IMR-90 (cell line): ENCODE measurements at regions not wholly inside any gene's neighbourhood (a gene's known extent, or its start where the extent isn't known, plus 50 kb on each side); places are given as distances from the start of the nearest gene placed in this dataset.

ENCODE experiments used
- ATAC-seq: fragments of 200-7000 bp; cut with Tn5 transposase; 2 replicates; pipeline ENCODE4 v1.9.1; 2020; ENCODE audit warnings: low read depth, mild to moderate bottlenecking, moderate library complexity
- BruUV-seq: library from RNA; stranded (reverse); fragments of 400-500 nt; replicated peaks from 2 replicates; lab custom pipeline; 2021; lab: Mats Ljungman, UMichigan
- CTCF ChIA-PET: fragments of 300-600 bp; formaldehyde crosslinking; extraction: SDS; loops from one replicate; lab custom pipeline; 2021; ENCODE audit warnings: antibody characterized with exemption; lab: Yijun Ruan, JAX
- POLR2A ChIA-PET: fragments of 300-600 bp; sonication (Branson Sonifier 250); formaldehyde crosslinking; loops from one replicate; lab custom pipeline; 2022; ENCODE audit warnings: antibody characterized with exemption; ENCODE audit not compliant: unreplicated experiment; lab: Charles Lee
- DNase-seq: peaks from one replicate; pipeline ENCODE4 v3.0.0; 2013
- H2AFZ ChIP-seq: replicated peaks from 2 replicates; pipeline ENCODE3; 2013; ENCODE audit warnings: low read length, mild to moderate bottlenecking; ENCODE audit not compliant: poor library complexity
- H2AK5ac ChIP-seq: 2 replicates; pipeline ENCODE4 v1.6.1; 2013; ENCODE audit warnings: low read depth, low read length, inconsistent platforms
- H2AK9ac ChIP-seq: replicated peaks from 2 replicates; pipeline ENCODE3; 2013; ENCODE audit warnings: mild to moderate bottlenecking, low read depth, low read length, moderate library complexity; ENCODE audit not compliant: poor library complexity
- H2BK120ac ChIP-seq: 2 replicates; pipeline ENCODE4 v1.6.1; 2013; ENCODE audit warnings: low read depth, low read length, inconsistent platforms
- H2BK15ac ChIP-seq: 3 replicates; pipeline ENCODE4 v1.6.1; 2013; ENCODE audit warnings: low read depth, low read length, inconsistent platforms
- H2BK20ac ChIP-seq: 2 replicates; pipeline ENCODE4 v1.6.1; 2013; ENCODE audit warnings: low read depth, mild to moderate bottlenecking, inconsistent platforms, low read length, moderate library complexity
- H2BK5ac ChIP-seq: 2 replicates; pipeline ENCODE4 v1.6.1; 2013; ENCODE audit warnings: mild to moderate bottlenecking, low read depth, low read length, inconsistent platforms; ENCODE audit not compliant: poor library complexity, severe bottlenecking
- H3K14ac ChIP-seq: replicated peaks from 2 replicates; pipeline ENCODE4 v1.6.1; 2013; ENCODE audit warnings: low read depth, low read length, inconsistent platforms
- H3K18ac ChIP-seq: 2 replicates; pipeline ENCODE4 v1.6.1; 2013; ENCODE audit warnings: low read depth, low read length, control low read depth
- H3K23ac ChIP-seq: 2 replicates; pipeline ENCODE4 v1.6.1; 2013; ENCODE audit warnings: low read depth, low read length, inconsistent platforms
- H3K27ac ChIP-seq: 2 replicates; pipeline ENCODE4 v1.5.1; 2013; ENCODE audit warnings: mild to moderate bottlenecking, control low read depth, low read length; ENCODE audit not compliant: insufficient read depth
- H3K27me3 ChIP-seq: 2 replicates; pipeline ENCODE4 v1.6.1; 2013; ENCODE audit warnings: low read length; ENCODE audit not compliant: control insufficient read depth, insufficient read depth
- H3K36me3 ChIP-seq: 2 replicates; pipeline ENCODE4 v1.6.1; 2013; ENCODE audit warnings: low read length, mixed read lengths; ENCODE audit not compliant: control insufficient read depth, insufficient read depth
- H3K4ac ChIP-seq: 2 replicates; pipeline ENCODE4 v1.6.1; 2013; ENCODE audit warnings: low read depth, low read length, inconsistent platforms
- H3K4me1 ChIP-seq: 2 replicates; pipeline ENCODE4 v1.6.1; 2013; ENCODE audit warnings: low read length, mixed read lengths; ENCODE audit not compliant: control insufficient read depth, insufficient read depth
- H3K4me2 ChIP-seq: 2 replicates; pipeline ENCODE4 v1.6.1; 2013; ENCODE audit warnings: low read depth, mild to moderate bottlenecking, control low read depth, low read length, moderate library complexity
- H3K4me3 ChIP-seq: 2 replicates; pipeline ENCODE4 v1.5.1; 2013; ENCODE audit warnings: low read depth, mild to moderate bottlenecking, control low read depth, low read length, moderate library complexity; ENCODE audit not compliant: insufficient read depth
- H3K56ac ChIP-seq: 2 replicates; pipeline ENCODE4 v1.6.1; 2013; ENCODE audit warnings: low read length, inconsistent platforms; ENCODE audit not compliant: insufficient read depth; ENCODE audit errors: extremely low read depth
- H3K79me1 ChIP-seq, 2 experiments: 2 replicates each; pipeline ENCODE4 v1.6.1; 2013; ENCODE audit warnings: low read length in 2 of 2, inconsistent platforms in 1 of 2, low read depth in 1 of 2
- H3K9ac ChIP-seq: 2 replicates; pipeline ENCODE4 v1.6.1; 2013; ENCODE audit warnings: low read depth, low read length, control low read depth
- H3K9me1 ChIP-seq: 2 replicates; pipeline ENCODE4 v1.6.1; 2013; ENCODE audit warnings: low read length, inconsistent platforms; ENCODE audit not compliant: insufficient read depth
- H3K9me3 ChIP-seq: 2 replicates; pipeline ENCODE4 v1.6.1; 2013; ENCODE audit warnings: low read length; ENCODE audit not compliant: control insufficient read depth, insufficient read depth
- H4K20me1 ChIP-seq: 2 replicates; pipeline ENCODE4 v1.6.1; 2013; ENCODE audit warnings: low read length, inconsistent platforms; ENCODE audit not compliant: insufficient read depth
- H4K5ac ChIP-seq: 2 replicates; pipeline ENCODE4 v1.6.1; 2013; ENCODE audit warnings: mild to moderate bottlenecking, low read depth, low read length, control low read depth
- H4K8ac ChIP-seq, 2 experiments: 2 replicates each; pipeline ENCODE4 v1.6.1; 2013; ENCODE audit warnings: low read depth in 2 of 2, low read length in 2 of 2, control low read depth in 1 of 2, inconsistent platforms in 1 of 2
- H4K91ac ChIP-seq: 2 replicates; pipeline ENCODE4 v1.6.1; 2013; ENCODE audit warnings: low read depth, low read length, inconsistent platforms; ENCODE audit not compliant: insufficient read depth
- BHLHE40 ChIP-seq: fragments of 150-350 bp; IDR thresholded peaks from 2 replicates; pipeline ENCODE4 v1.6.1; 2016; ENCODE audit warnings: mild to moderate bottlenecking, low read depth, low read length
- CEBPB ChIP-seq: IDR thresholded peaks from 2 replicates; pipeline ENCODE4 v1.6.1; 2012; ENCODE audit warnings: low read depth, low read length, improper control_type of control experiment
- CHD1 ChIP-seq: IDR thresholded peaks from 2 replicates; pipeline ENCODE4 v1.6.1; 2012; ENCODE audit warnings: low read depth, low read length, improper control_type of control experiment
- CTCF ChIP-seq: conservative IDR thresholded peaks from 2 replicates; pipeline ENCODE4 v1.5.1; 2012; ENCODE audit warnings: mild to moderate bottlenecking, low read depth, low read length, improper control_type of control experiment
- FOS ChIP-seq: fragments of 150-350 bp; IDR thresholded peaks from 2 replicates; pipeline ENCODE4 v1.6.1; 2016; ENCODE audit warnings: low read depth, low read length
- MAFK ChIP-seq: IDR thresholded peaks from 2 replicates; pipeline ENCODE4 v1.6.1; 2012; ENCODE audit warnings: low read depth, low read length, improper control_type of control experiment
- MAZ ChIP-seq: IDR thresholded peaks from 2 replicates; pipeline ENCODE4 v1.6.1; 2012; ENCODE audit warnings: low read depth, mild to moderate bottlenecking, low read length, improper control_type of control experiment, moderate library complexity, borderline replicate concordance
- MXI1 ChIP-seq: IDR thresholded peaks from 2 replicates; pipeline ENCODE4 v1.6.1; 2012; ENCODE audit warnings: low read depth, mild to moderate bottlenecking, low read length, moderate library complexity, borderline replicate concordance
- NFE2L2 ChIP-seq: fragments of 150-350 bp; IDR thresholded peaks from 2 replicates; pipeline ENCODE4 v1.6.1; 2016; ENCODE audit warnings: low read depth, mild to moderate bottlenecking, low read length
- POLR2A ChIP-seq: IDR thresholded peaks from 2 replicates; pipeline ENCODE4 v1.6.1; 2012; ENCODE audit warnings: mild to moderate bottlenecking, low read depth, low read length
- RAD21 ChIP-seq: IDR thresholded peaks from 2 replicates; pipeline ENCODE4 v1.6.1; 2012; ENCODE audit warnings: low read length, improper control_type of control experiment
- RCOR1 ChIP-seq: IDR thresholded peaks from 2 replicates; pipeline ENCODE4 v1.6.1; 2012; ENCODE audit warnings: mild to moderate bottlenecking, low read length, improper control_type of control experiment; ENCODE audit not compliant: insufficient replicate concordance
- RFX5 ChIP-seq: IDR thresholded peaks from 2 replicates; pipeline ENCODE4 v1.8.0; 2012; ENCODE audit warnings: low read depth, mild to moderate bottlenecking, low read length, moderate library complexity
- SMC3 ChIP-seq: fragments of 150-350 bp; IDR thresholded peaks from 2 replicates; pipeline ENCODE4 v1.6.1; 2016; ENCODE audit warnings: low read depth, mild to moderate bottlenecking, antibody characterized with exemption, low read length, moderate library complexity
- WGBS, 2 experiments: methylation state at CpG; one replicate each; pipeline versions ENCODE4 v1.1.5 to v1.1.7; 2013; ENCODE audit warnings: missing lambda C conversion rate in 2 of 2; ENCODE audit not compliant: insufficient read length in 1 of 2; ENCODE audit errors: extremely low coverage in 2 of 2; 5-methylcytosine and 5-hydroxymethylcytosine counted together
- dilution Hi-C: fragments of 300-500 bp; cut with HindIII; formaldehyde crosslinking; loops from one replicate; pipeline ENCODE4 v1.14.3; 2018; ENCODE audit warnings: low sequenced_read_pairs; ENCODE audit not compliant: unreplicated experiment
- in situ Hi-C: fragments of 300-500 bp; cut with MboI; formaldehyde crosslinking; loops from 3 replicates; pipeline ENCODE4 v1.14.3; 2019; ENCODE audit warnings: low sequenced_read_pairs, inconsistent platforms, mixed read lengths
- intact Hi-C: fragments of 100-400 bp; cut with micrococcal nuclease; formaldehyde crosslinking; loops from 2 replicates; pipeline ENCODE4 v1.10.0; 2022
- TF ChIP-seq, protein P1 (sequence below): fragments of 150-350 bp; IDR thresholded peaks from 2 replicates; pipeline ENCODE4 v1.6.1; 2017; ENCODE audit warnings: mild to moderate bottlenecking, antibody characterized with exemption, low read length, low read depth
- TF ChIP-seq, protein P2 (sequence below): fragments of 150-350 bp; IDR thresholded peaks from 2 replicates; pipeline ENCODE4 v1.6.1; 2016; ENCODE audit warnings: low read depth, mild to moderate bottlenecking, low read length, moderate library complexity, borderline replicate concordance

GRCh38 chr1:201598396-201598795 is 59.5 kb downstream of the NAV1 start:
- no peaks in the 10 kb centered on the region for H3K36me3 ChIP-seq
- H3K9ac ChIP-seq: no peak overlapping the region
- no peak overlapping the region for H4K91ac ChIP-seq
- intact Hi-C loops (no loop called here), in situ Hi-C loops (no loop called here), dilution Hi-C loops (no loop called here)
- POLR2A ChIA-PET: no interaction called here
- BruUV-seq: no TSS peak
- H2BK20ac ChIP-seq: 0 out of 2 replicates have a peak overlapping the region, but pooled peaks have one; percentile 9
- H3K4me1 ChIP-seq: peaks cover 31% of the 10 kb centered on the region
- no peak overlapping the region for H3K23ac ChIP-seq
- CTCF ChIA-PET: no interaction called here
- H4K5ac ChIP-seq: no peak overlapping the region
- H3K27me3 ChIP-seq: no peaks in the 10 kb centered on the region
- peaks cover 57% of the 10 kb centered on the region for H3K9me1 ChIP-seq
- no peak overlapping the region for H3K4me3 ChIP-seq
- H4K20me1 ChIP-seq: peaks cover 43% of the 10 kb centered on the region
- no peak overlapping the region for H3K56ac ChIP-seq
- no peak overlapping the region for H3K27ac ChIP-seq
- 80% methylated on average over 1 of the region's 10 CpGs; no CpG with 5 or more reads in 1 of the 2 experiments for WGBS, 2 experiments
- ATAC-seq (no peak), DNase-seq (no peak)
- no peak overlapping the region for H2AK9ac ChIP-seq
- peaks cover 40 to 89% of the 10 kb centered on the region in 2 experiments for H3K79me1 ChIP-seq
- TF ChIP-seq MAZ: no peak
- no peak for TF ChIP-seq RAD21
- TF ChIP-seq, protein P1, sequence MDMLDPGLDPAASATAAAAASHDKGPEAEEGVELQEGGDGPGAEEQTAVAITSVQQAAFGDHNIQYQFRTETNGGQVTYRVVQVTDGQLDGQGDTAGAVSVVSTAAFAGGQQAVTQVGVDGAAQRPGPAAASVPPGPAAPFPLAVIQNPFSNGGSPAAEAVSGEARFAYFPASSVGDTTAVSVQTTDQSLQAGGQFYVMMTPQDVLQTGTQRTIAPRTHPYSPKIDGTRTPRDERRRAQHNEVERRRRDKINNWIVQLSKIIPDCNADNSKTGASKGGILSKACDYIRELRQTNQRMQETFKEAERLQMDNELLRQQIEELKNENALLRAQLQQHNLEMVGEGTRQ: no peak
- no peak for TF ChIP-seq SMC3
- no peak for TF ChIP-seq CTCF
- TF ChIP-seq CHD1: no peak
- TF ChIP-seq POLR2A: no peak
- TF ChIP-seq, protein P2, sequence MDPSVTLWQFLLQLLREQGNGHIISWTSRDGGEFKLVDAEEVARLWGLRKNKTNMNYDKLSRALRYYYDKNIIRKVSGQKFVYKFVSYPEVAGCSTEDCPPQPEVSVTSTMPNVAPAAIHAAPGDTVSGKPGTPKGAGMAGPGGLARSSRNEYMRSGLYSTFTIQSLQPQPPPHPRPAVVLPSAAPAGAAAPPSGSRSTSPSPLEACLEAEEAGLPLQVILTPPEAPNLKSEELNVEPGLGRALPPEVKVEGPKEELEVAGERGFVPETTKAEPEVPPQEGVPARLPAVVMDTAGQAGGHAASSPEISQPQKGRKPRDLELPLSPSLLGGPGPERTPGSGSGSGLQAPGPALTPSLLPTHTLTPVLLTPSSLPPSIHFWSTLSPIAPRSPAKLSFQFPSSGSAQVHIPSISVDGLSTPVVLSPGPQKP: no peak
- no peak for TF ChIP-seq RFX5
- no peak for TF ChIP-seq MAFK
- no peak for TF ChIP-seq FOS
- TF ChIP-seq CEBPB: no peak
- TF ChIP-seq BHLHE40: no peak
- no peak for TF ChIP-seq NFE2L2
- TF ChIP-seq MXI1: no peak
- TF ChIP-seq RCOR1: no peak
- 0 out of 2 replicates have a peak overlapping the region, but pooled peaks have one; percentile 23 for H3K4ac ChIP-seq
- no peak overlapping the region for H2BK15ac ChIP-seq
- peak overlapping the region; percentile 13; the same call in 1 of the 2 replicates for H2BK120ac ChIP-seq
- H2BK5ac ChIP-seq: no peak overlapping the region
- no peaks in the 10 kb centered on the region for H3K9me3 ChIP-seq
- H4K8ac ChIP-seq: no peak overlapping the region
- no peak overlapping the region for H2AFZ ChIP-seq
- H3K14ac ChIP-seq: no peak overlapping the region
- H3K18ac ChIP-seq: no peak overlapping the region
- peak overlapping the region; percentile 57; the same call in 1 of the 2 replicates for H2AK5ac ChIP-seq
- H3K4me2 ChIP-seq: no peak overlapping the region
